ENCODE measurements at regions not wholly inside any gene's neighbourhood (a gene's known extent, or its start where the extent isn't known, plus 50 kb on each side); places are given as distances from the start of the nearest gene placed in this dataset.
"Not testable (repeated sequence)": the region's sequence is repeated elsewhere in the genome, so short reads cannot be mapped to it uniquely, and the experiment has no call there.

GRCh38 chr4:81595798-81596610 is 124.3 kb upstream of the RASGEF1B start:
- no peak for DNase-seq (ENCODE audit: low read depth)

- DNase-seq (ENCODE audit: low read depth), result no peak
Measured at GRCh38 chr4:81595287-81595686, 123.6 kb upstream of the RASGEF1B start.

- DNase-seq (ENCODE audit: low read depth), result no peak
Measured at GRCh38 chr4:81594490-81595159, 122.9 kb upstream of the RASGEF1B start.

GRCh38 chr4:81592701-81593100 is 121.0 kb upstream of the RASGEF1B start:
- no peak for DNase-seq (ENCODE audit: low read depth)

- DNase-seq (ENCODE audit: low read depth), result no peak
Measured at GRCh38 chr4:81590596-81590995, 118.9 kb upstream of the RASGEF1B start.

GRCh38 chr4:81589262-81589661 is 117.6 kb upstream of the RASGEF1B start:
- no peak for DNase-seq (ENCODE audit: low read depth)

- DNase-seq (ENCODE audit: low read depth), result no peak
Measured at GRCh38 chr4:81586706-81587105, 115.0 kb upstream of the RASGEF1B start.

- not testable (repeated sequence) for DNase-seq (ENCODE audit: low read depth)
Measured at GRCh38 chr4:81580994-81581374, 109.3 kb upstream of the RASGEF1B start.

- DNase-seq (ENCODE audit: low read depth), result no peak
Measured at GRCh38 chr4:81580346-81580993, 108.8 kb upstream of the RASGEF1B start.

GRCh38 chr4:81577392-81577791 is 105.7 kb upstream of the RASGEF1B start:
- no peak for DNase-seq (ENCODE audit: low read depth)

- DNase-seq (ENCODE audit: low read depth), result no peak
Measured at GRCh38 chr4:81574991-81575390, 103.3 kb upstream of the RASGEF1B start.

GRCh38 chr4:81573840-81574239 is 102.1 kb upstream of the RASGEF1B start:
- DNase-seq (ENCODE audit: low read depth), result no peak

GRCh38 chr4:81572402-81572801 is 100.7 kb upstream of the RASGEF1B start:
- DNase-seq (ENCODE audit: low read depth), result no peak

GRCh38 chr4:81571105-81571504 is 99.4 kb upstream of the RASGEF1B start:
- DNase-seq (ENCODE audit: low read depth), result no peak

GRCh38 chr4:81566161-81566591 is 94.5 kb upstream of the RASGEF1B start:
- DNase-seq (ENCODE audit: low read depth), result peak; percentile 32

- peak; percentile 30 for DNase-seq (ENCODE audit: low read depth)
Measured at GRCh38 chr4:81565142-81565870, 93.6 kb upstream of the RASGEF1B start.

- no peak for DNase-seq (ENCODE audit: low read depth)
Measured at GRCh38 chr4:81564025-81564424, 92.3 kb upstream of the RASGEF1B start.

- no peak for DNase-seq (ENCODE audit: low read depth)
Measured at GRCh38 chr4:81562093-81562492, 90.4 kb upstream of the RASGEF1B start.

- DNase-seq (ENCODE audit: low read depth), result no peak
Measured at GRCh38 chr4:81557306-81557705, 85.6 kb upstream of the RASGEF1B start.

GRCh38 chr4:81555489-81555888 is 83.8 kb upstream of the RASGEF1B start:
- DNase-seq (ENCODE audit: low read depth), result no peak

- no peak for DNase-seq (ENCODE audit: low read depth)
Measured at GRCh38 chr4:81552086-81552485, 80.4 kb upstream of the RASGEF1B start.

GRCh38 chr4:81550388-81550859 is 78.7 kb upstream of the RASGEF1B start:
- no peak for DNase-seq (ENCODE audit: low read depth)

Measured in fibroblast of gingiva (primary cell).